GM21717 (cell line): ENCODE measurements at regions not wholly inside any gene's neighbourhood (a gene's known extent, or its start where the extent isn't known, plus 50 kb on each side); places are given as distances from the start of the nearest gene placed in this dataset.

Source experiments
- ATAC-seq: cut with Tn5 transposase; IDR thresholded peaks from one replicate; pipeline ENCODE4 v1.9.1; 2021; ENCODE audit warnings: mild to moderate bottlenecking, moderate library complexity; ENCODE audit not compliant: unreplicated experiment

- no peak for ATAC-seq
Measured at GRCh38 chr14:86882818-86883217, 1110.2 kb downstream of the GALC start.

GRCh38 chr14:86865934-86866333 is 1127.0 kb downstream of the GALC start:
- no peak for ATAC-seq

GRCh38 chr14:86858591-86858990 is 1134.4 kb downstream of the GALC start:
- no peak for ATAC-seq

- ATAC-seq = no peak
Measured at GRCh38 chr14:86858031-86858430, 1135.0 kb downstream of the GALC start.

GRCh38 chr14:86852530-86852929 is 1140.5 kb downstream of the GALC start:
- no peak for ATAC-seq

GRCh38 chr14:86847140-86847539 is 1145.8 kb downstream of the GALC start:
- ATAC-seq = no peak

- ATAC-seq = no peak
Measured at GRCh38 chr14:86838363-86838762, 1154.6 kb downstream of the GALC start.

GRCh38 chr14:86826661-86827060 is 1166.3 kb downstream of the GALC start:
- ATAC-seq = no peak

- ATAC-seq = no peak
Measured at GRCh38 chr14:86824167-86824566, 1168.8 kb downstream of the GALC start.

GRCh38 chr14:86823581-86823980 is 1169.4 kb downstream of the GALC start:
- no peak for ATAC-seq

- no peak for ATAC-seq
Measured at GRCh38 chr14:86815341-86815740, 1177.6 kb downstream of the GALC start.

GRCh38 chr14:86802726-86803125 is 1190.3 kb downstream of the GALC start:
- ATAC-seq = no peak

- ATAC-seq = no peak
Measured at GRCh38 chr14:86799244-86799647, 1193.7 kb downstream of the GALC start.

- no peak for ATAC-seq
Measured at GRCh38 chr14:86798330-86798729, 1194.7 kb downstream of the GALC start.

- ATAC-seq = no peak
Measured at GRCh38 chr14:86797075-86797351, 1196.0 kb downstream of the GALC start.

- no peak for ATAC-seq
Measured at GRCh38 chr14:86796221-86797074, 1196.5 kb downstream of the GALC start.

- no peak for ATAC-seq
Measured at GRCh38 chr14:86794689-86795088, 1198.3 kb downstream of the GALC start.

- ATAC-seq = no peak
Measured at GRCh38 chr14:86790408-86791364, 1202.3 kb downstream of the GALC start.

GRCh38 chr14:86788224-86788623 is 1204.8 kb downstream of the GALC start:
- ATAC-seq = no peak

GRCh38 chr14:86787717-86788116 is 1205.3 kb downstream of the GALC start:
- ATAC-seq = no peak

GRCh38 chr14:86782092-86782580 is 1210.8 kb downstream of the GALC start:
- ATAC-seq = no peak
